ENCODE measurements at regions not wholly inside any gene's neighbourhood (a gene's known extent, or its start where the extent isn't known, plus 50 kb on each side); places are given as distances from the start of the nearest gene placed in this dataset.

DNA sequence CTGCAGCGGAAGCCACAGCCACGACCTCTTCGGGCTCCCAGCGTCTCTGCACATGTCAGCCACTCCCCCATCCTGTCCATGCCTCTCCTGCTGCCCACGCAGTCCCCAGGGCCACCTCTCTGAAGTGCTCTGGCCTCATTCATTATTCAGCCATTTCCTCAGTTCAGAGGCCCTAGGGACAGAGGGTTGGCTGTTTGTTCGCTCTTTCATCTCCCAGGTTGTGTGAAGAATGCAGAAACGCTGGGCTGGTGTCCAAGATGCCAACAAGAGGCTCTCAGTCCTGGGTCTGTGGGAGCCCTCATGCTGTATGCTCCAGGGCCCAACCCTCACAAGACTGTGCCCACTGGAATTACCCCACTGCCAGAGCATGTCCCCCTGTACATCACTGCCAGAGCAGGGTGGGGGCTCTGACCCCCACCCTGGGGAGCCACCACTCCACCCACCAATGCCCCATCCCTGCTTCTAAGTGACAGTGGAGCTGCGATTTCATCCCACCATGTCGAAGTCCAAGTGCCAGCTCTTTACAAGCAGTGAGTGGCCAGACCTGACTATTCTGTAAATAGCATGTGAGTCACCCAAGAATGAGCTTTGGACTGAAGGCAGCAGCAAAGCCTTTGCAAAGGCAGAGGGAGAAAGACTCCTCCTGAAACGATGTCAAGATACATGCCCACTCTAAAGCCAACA, 209.6 kb downstream of the BUD13 start (continued):
- TF ChIP-seq SIX1 (CRISPR knock-in tag; IDR thresholded peaks at IDR 0.05; ENCODE audit: borderline replicate concordance), result no peak
- no peak for TF ChIP-seq PLRG1 (conservative IDR thresholded peaks at IDR 0.05)
- TF ChIP-seq KDM3A (CRISPR knock-in tag; IDR thresholded peaks at IDR 0.05; ENCODE audit: low read depth), result 0 out of 2 replicates have a peak, but pooled peaks have one; percentile 37
- peak; percentile 80; the same call in 1 of the 2 replicates for TF ChIP-seq JUND (CRISPR knock-in tag; IDR thresholded peaks at IDR 0.05)
- peak in 1 of 2 experiments; percentile 21; a peak in 1 of 4 replicates for TF ChIP-seq KLF16 (CRISPR knock-in tag; IDR thresholded peaks at IDR 0.05)
- TF ChIP-seq, protein P1, sequence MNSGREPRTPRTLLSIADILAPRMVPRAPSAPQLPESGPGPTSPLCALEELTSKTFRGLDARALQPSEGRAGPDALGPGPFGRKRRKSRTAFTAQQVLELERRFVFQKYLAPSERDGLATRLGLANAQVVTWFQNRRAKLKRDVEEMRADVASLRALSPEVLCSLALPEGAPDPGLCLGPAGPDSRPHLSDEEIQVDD (CRISPR knock-in tag; IDR thresholded peaks at IDR 0.05; ENCODE audit: borderline replicate concordance), result no peak
- no peak for TF ChIP-seq NCOA1 (CRISPR knock-in tag; IDR thresholded peaks at IDR 0.05)
- peak; percentile 45 for TF ChIP-seq TEAD3 (CRISPR knock-in tag; optimal IDR thresholded peaks at IDR 0.05; ENCODE audit: borderline replicate concordance)
- TF ChIP-seq, protein P2, sequence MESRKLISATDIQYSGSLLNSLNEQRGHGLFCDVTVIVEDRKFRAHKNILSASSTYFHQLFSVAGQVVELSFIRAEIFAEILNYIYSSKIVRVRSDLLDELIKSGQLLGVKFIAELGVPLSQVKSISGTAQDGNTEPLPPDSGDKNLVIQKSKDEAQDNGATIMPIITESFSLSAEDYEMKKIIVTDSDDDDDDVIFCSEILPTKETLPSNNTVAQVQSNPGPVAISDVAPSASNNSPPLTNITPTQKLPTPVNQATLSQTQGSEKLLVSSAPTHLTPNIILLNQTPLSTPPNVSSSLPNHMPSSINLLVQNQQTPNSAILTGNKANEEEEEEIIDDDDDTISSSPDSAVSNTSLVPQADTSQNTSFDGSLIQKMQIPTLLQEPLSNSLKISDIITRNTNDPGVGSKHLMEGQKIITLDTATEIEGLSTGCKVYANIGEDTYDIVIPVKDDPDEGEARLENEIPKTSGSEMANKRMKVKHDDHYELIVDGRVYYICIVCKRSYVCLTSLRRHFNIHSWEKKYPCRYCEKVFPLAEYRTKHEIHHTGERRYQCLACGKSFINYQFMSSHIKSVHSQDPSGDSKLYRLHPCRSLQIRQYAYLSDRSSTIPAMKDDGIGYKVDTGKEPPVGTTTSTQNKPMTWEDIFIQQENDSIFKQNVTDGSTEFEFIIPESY (CRISPR knock-in tag; IDR thresholded peaks at IDR 0.05), result no peak
- TF ChIP-seq RAD21 (CRISPR knock-in tag; IDR thresholded peaks at IDR 0.05), result 0 out of 2 replicates have a peak, but pooled peaks have one; percentile 18
- TF ChIP-seq HNRNPL (IDR thresholded peaks at IDR 0.05; ENCODE audit: low read depth, low read length), result peak; percentile 85; the same call in 1 of the 2 replicates
- TF ChIP-seq ZNF644 (CRISPR knock-in tag; IDR thresholded peaks at IDR 0.05; ENCODE audit: low read depth), result peak; percentile 23; the same call in 1 of the 2 replicates
- TF ChIP-seq ZNF431 (CRISPR knock-in tag; IDR thresholded peaks at IDR 0.05; ENCODE audit: borderline replicate concordance, low read depth), result no peak
- peak; percentile 54; the same call in 1 of the 2 replicates for TF ChIP-seq TBX2 (CRISPR knock-in tag; IDR thresholded peaks at IDR 0.05; ENCODE audit: borderline replicate concordance)
- TF ChIP-seq SP5 (CRISPR knock-in tag; IDR thresholded peaks at IDR 0.05; ENCODE audit: borderline replicate concordance, low read depth), result peak; percentile 35; the same call in 1 of the 2 replicates
- TF ChIP-seq ZNF44 (CRISPR knock-in tag; IDR thresholded peaks at IDR 0.05), result no peak
- TF ChIP-seq KDM6A (CRISPR knock-in tag; IDR thresholded peaks at IDR 0.05; ENCODE audit: low read depth), result no peak; the same call in 1 of the 2 replicates
- TF ChIP-seq FOXO1 (CRISPR knock-in tag; IDR thresholded peaks at IDR 0.05), result peak; percentile 39; the same call in 1 of the 2 replicates
- peak; percentile 51; the same call in 1 of the 2 replicates for TF ChIP-seq DPF2 (CRISPR knock-in tag; IDR thresholded peaks at IDR 0.05; ENCODE audit: borderline replicate concordance, low read depth)
- TF ChIP-seq, protein P3, sequence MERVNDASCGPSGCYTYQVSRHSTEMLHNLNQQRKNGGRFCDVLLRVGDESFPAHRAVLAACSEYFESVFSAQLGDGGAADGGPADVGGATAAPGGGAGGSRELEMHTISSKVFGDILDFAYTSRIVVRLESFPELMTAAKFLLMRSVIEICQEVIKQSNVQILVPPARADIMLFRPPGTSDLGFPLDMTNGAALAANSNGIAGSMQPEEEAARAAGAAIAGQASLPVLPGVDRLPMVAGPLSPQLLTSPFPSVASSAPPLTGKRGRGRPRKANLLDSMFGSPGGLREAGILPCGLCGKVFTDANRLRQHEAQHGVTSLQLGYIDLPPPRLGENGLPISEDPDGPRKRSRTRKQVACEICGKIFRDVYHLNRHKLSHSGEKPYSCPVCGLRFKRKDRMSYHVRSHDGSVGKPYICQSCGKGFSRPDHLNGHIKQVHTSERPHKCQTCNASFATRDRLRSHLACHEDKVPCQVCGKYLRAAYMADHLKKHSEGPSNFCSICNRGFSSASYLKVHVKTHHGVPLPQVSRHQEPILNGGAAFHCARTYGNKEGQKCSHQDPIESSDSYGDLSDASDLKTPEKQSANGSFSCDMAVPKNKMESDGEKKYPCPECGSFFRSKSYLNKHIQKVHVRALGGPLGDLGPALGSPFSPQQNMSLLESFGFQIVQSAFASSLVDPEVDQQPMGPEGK (CRISPR knock-in tag; IDR thresholded peaks at IDR 0.05), result peak; percentile 75
- TF ChIP-seq, protein P4, sequence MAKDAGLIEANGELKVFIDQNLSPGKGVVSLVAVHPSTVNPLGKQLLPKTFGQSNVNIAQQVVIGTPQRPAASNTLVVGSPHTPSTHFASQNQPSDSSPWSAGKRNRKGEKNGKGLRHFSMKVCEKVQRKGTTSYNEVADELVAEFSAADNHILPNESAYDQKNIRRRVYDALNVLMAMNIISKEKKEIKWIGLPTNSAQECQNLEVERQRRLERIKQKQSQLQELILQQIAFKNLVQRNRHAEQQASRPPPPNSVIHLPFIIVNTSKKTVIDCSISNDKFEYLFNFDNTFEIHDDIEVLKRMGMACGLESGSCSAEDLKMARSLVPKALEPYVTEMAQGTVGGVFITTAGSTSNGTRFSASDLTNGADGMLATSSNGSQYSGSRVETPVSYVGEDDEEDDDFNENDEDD (CRISPR knock-in tag; IDR thresholded peaks at IDR 0.05; ENCODE audit: borderline replicate concordance), result peak; percentile 12; the same call in 1 of the 2 replicates
- no peak for TF ChIP-seq HNRNPUL1 (IDR thresholded peaks at IDR 0.05; ENCODE audit: low read depth, low read length)
- TF ChIP-seq ZNF350 (CRISPR knock-in tag; IDR thresholded peaks at IDR 0.05; ENCODE audit: borderline replicate concordance, low read depth), result peak; percentile 19; the same call in 1 of the 2 replicates
- peak; percentile 15 for TF ChIP-seq SKI (IDR thresholded peaks at IDR 0.05; ENCODE audit: partially characterized antibody)
- TF ChIP-seq ZNF577 (CRISPR knock-in tag; IDR thresholded peaks at IDR 0.05; ENCODE audit: borderline replicate concordance, low read depth), result no peak

All from HepG2 (cell line).